ENCODE measurements at regions not wholly inside any gene's neighbourhood (a gene's known extent, or its start where the extent isn't known, plus 50 kb on each side); places are given as distances from the start of the nearest gene placed in this dataset.

GRCh38 chr2:52919673-52920072 lies 847.9 kb upstream of the CHAC2 start:
- TF ChIP-seq CTCF (IDR thresholded peaks at IDR 0.05) (no peak), POLR2A (IDR thresholded peaks at IDR 0.05) (no peak)

All from right lobe of liver (tissue), 4 donors.